H1 (cell line): ENCODE measurements at regions not wholly inside any gene's neighbourhood (a gene's known extent, or its start where the extent isn't known, plus 50 kb on each side); places are given as distances from the start of the nearest gene placed in this dataset.

Source experiments
- CTCF ChIA-PET: fragments of 300-600 bp; sonication (Branson Sonifier 250); formaldehyde crosslinking; loops from one replicate; lab custom pipeline; 2021; ENCODE audit not compliant: partially characterized antibody; lab: Charles Lee
- POLR2A ChIA-PET: fragments of 300-600 bp; sonication (Branson Sonifier 250); formaldehyde crosslinking; loops from one replicate; lab custom pipeline; 2021; ENCODE audit warnings: inconsistent platforms; ENCODE audit not compliant: partially characterized antibody; lab: Charles Lee
- DNase-seq, 2 experiments: peaks; one replicate each; pipeline versions ENCODE4 v3.0.0 to v3.0.0-alpha.2; 2010 to 2022; ENCODE audit warnings: low spot score in 2 of 2, low read depth in 1 of 2, mixed read lengths in 1 of 2
- FAIRE-seq: peaks from 2 replicates; lab custom pipeline; 2011; peaks lifted over from hg19 to GRCh38; lab: Jason Lieb, UNC
- H2AFZ ChIP-seq: 2 replicates; pipeline ENCODE4 v1.8.1; 2012; ENCODE audit warnings: low read length, inconsistent platforms
- H2AK5ac ChIP-seq: 2 replicates; pipeline ENCODE4 v1.6.1; 2013; ENCODE audit warnings: low read depth, low read length
- H2BK120ac ChIP-seq: replicated peaks from 2 replicates; pipeline ENCODE3; 2013; ENCODE audit warnings: low read depth, low read length, inconsistent platforms
- H2BK12ac ChIP-seq: 2 replicates; pipeline ENCODE4 v1.6.1; 2013; ENCODE audit warnings: low read depth, low read length
- H2BK15ac ChIP-seq: 2 replicates; pipeline ENCODE4 v1.6.1; 2013; ENCODE audit warnings: low read length
- H2BK20ac ChIP-seq: 2 replicates; pipeline ENCODE4 v1.6.1; 2013; ENCODE audit warnings: low read length
- H2BK5ac ChIP-seq: 2 replicates; pipeline ENCODE4 v1.6.1; 2013; ENCODE audit warnings: low read depth, low read length
- H3K14ac ChIP-seq: 2 replicates; pipeline ENCODE4 v1.6.1; 2013; ENCODE audit warnings: inconsistent platforms; ENCODE audit not compliant: insufficient read length
- H3K18ac ChIP-seq: 2 replicates; pipeline ENCODE4 v1.6.1; 2013; ENCODE audit warnings: low read length; ENCODE audit errors: extremely low read depth
- H3K23ac ChIP-seq: 2 replicates; pipeline ENCODE4 v1.6.1; 2013; ENCODE audit warnings: inconsistent platforms; ENCODE audit not compliant: insufficient read length
- H3K23me2 ChIP-seq: 2 replicates; pipeline ENCODE4 v1.6.1; 2013; ENCODE audit warnings: low read depth, low read length
- H3K27ac ChIP-seq: 2 replicates; pipeline ENCODE4 v1.6.1; 2011; ENCODE audit warnings: low read depth, low read length, inconsistent platforms
- H3K27me3 ChIP-seq, 4 experiments: replicated peaks in 1 of 4; 1 replicate in 1 of 4; 2 replicates in 3 of 4; pipeline versions ENCODE4 v1.6.1 to v1.8.1; 2011 to 2013; ENCODE audit warnings: low read length in 3 of 4, mild to moderate bottlenecking in 3 of 4, inconsistent platforms in 2 of 4, mixed read lengths in 2 of 4, moderate library complexity in 1 of 4; ENCODE audit not compliant: control insufficient read depth in 3 of 4, insufficient read depth in 3 of 4; ENCODE audit errors: extremely low read depth in 1 of 4
- H3K36me3 ChIP-seq, 4 experiments: 2 replicates each; pipeline versions ENCODE4 v1.6.1 to v1.8.1; 2011 to 2013; ENCODE audit warnings: mild to moderate bottlenecking in 4 of 4, low read length in 3 of 4, moderate library complexity in 2 of 4, control low read depth in 1 of 4, inconsistent platforms in 1 of 4; ENCODE audit not compliant: insufficient read depth in 4 of 4, control insufficient read depth in 2 of 4
- H3K4ac ChIP-seq: replicated peaks from 2 replicates; pipeline ENCODE3; 2013; ENCODE audit warnings: low read length, low read depth, mixed read lengths, inconsistent platforms; ENCODE audit not compliant: insufficient read length
- H3K4me1 ChIP-seq, 4 experiments: replicated peaks in 1 of 4; 1 replicate in 1 of 4; 2 replicates in 3 of 4; pipeline versions ENCODE4 v1.6.1 to v1.8.1; 2011 to 2013; ENCODE audit warnings: low read length in 3 of 4, inconsistent platforms in 2 of 4, mixed read lengths in 1 of 4; ENCODE audit not compliant: insufficient read depth in 4 of 4, control insufficient read depth in 3 of 4
- H3K4me2 ChIP-seq, 2 experiments: 2 replicates each; pipeline versions ENCODE4 v1.6.1 to v1.8.1; 2011 to 2013; ENCODE audit warnings: low read depth in 2 of 2, low read length in 2 of 2, control low read depth in 1 of 2, inconsistent platforms in 1 of 2, mild to moderate bottlenecking in 1 of 2; ENCODE audit not compliant: insufficient read depth in 1 of 2
- H3K4me3 ChIP-seq, 4 experiments: fragments of 200-600, 300-600 bp in 1 of 4; sonication (generic), shearing (Covaris generic), sonication (Bioruptor Twin) in 1 of 4; 2 replicates each; pipeline versions ENCODE4 v1.5.1 to v1.8.1; 2011 to 2016; ENCODE audit warnings: low read length in 4 of 4, low read depth in 3 of 4, control low read depth in 2 of 4, inconsistent platforms in 2 of 4, mild to moderate bottlenecking in 2 of 4, mixed read lengths in 1 of 4, moderate library complexity in 1 of 4; ENCODE audit not compliant: insufficient read depth in 2 of 4; ENCODE audit errors: extremely low read depth in 1 of 4
- H3K56ac ChIP-seq: replicated peaks from 2 replicates; pipeline ENCODE3; 2013; ENCODE audit warnings: low read depth, mild to moderate bottlenecking, mixed read lengths, low read length, inconsistent platforms; ENCODE audit not compliant: insufficient read length
- H3K79me1 ChIP-seq: 2 replicates; pipeline ENCODE4 v1.6.1; 2013; ENCODE audit warnings: low read depth, low read length, control low read depth
- H3K79me2 ChIP-seq, 2 experiments: 2 replicates each; pipeline versions ENCODE4 v1.6.1 to v1.8.1; 2012 to 2013; ENCODE audit warnings: low read length in 2 of 2, mild to moderate bottlenecking in 2 of 2, inconsistent platforms in 1 of 2; ENCODE audit not compliant: insufficient read depth in 2 of 2, control insufficient read depth in 1 of 2
- H3K9ac ChIP-seq, 4 experiments: replicated peaks in 1 of 4; 1 replicate in 1 of 4; 2 replicates in 3 of 4; pipeline versions ENCODE4 v1.6.1 to v1.8.1; 2011 to 2013; ENCODE audit warnings: low read depth in 3 of 4, low read length in 3 of 4, control low read depth in 2 of 4, mild to moderate bottlenecking in 2 of 4, moderate library complexity in 2 of 4, inconsistent platforms in 1 of 4; ENCODE audit errors: extremely low read depth in 1 of 4
- H3K9me3 ChIP-seq, 2 experiments: 2 replicates each; pipeline versions ENCODE4 v1.6.1 to v1.8.1; 2012 to 2013; ENCODE audit warnings: mild to moderate bottlenecking in 2 of 2, moderate library complexity in 2 of 2, control low read depth in 1 of 2, inconsistent platforms in 1 of 2, low read depth in 1 of 2, low read length in 1 of 2, mixed read lengths in 1 of 2; ENCODE audit not compliant: insufficient read depth in 2 of 2
- H4K20me1 ChIP-seq, 2 experiments: replicated peaks in 1 of 2; 2 replicates each; pipeline versions ENCODE3 to v1.8.1; 2011 to 2013; ENCODE audit warnings: inconsistent platforms in 2 of 2, low read length in 2 of 2, mild to moderate bottlenecking in 1 of 2; ENCODE audit not compliant: insufficient read depth in 2 of 2, control insufficient read depth in 1 of 2
- H4K5ac ChIP-seq: 2 replicates; pipeline ENCODE4 v1.6.1; 2013; ENCODE audit warnings: low read length, low read depth, mixed read lengths, inconsistent platforms; ENCODE audit not compliant: insufficient read length
- H4K8ac ChIP-seq: 2 replicates; pipeline ENCODE4 v1.8.0; 2013; ENCODE audit warnings: mild to moderate bottlenecking, moderate library complexity, low read length, inconsistent platforms; ENCODE audit not compliant: insufficient read depth; ENCODE audit errors: extremely low read depth
- H4K91ac ChIP-seq: replicated peaks from 2 replicates; pipeline ENCODE3; 2013; ENCODE audit warnings: low read length, mixed read lengths, inconsistent platforms; ENCODE audit not compliant: insufficient read length
- BACH1 ChIP-seq: IDR thresholded peaks from 2 replicates; pipeline ENCODE4 v1.6.1; 2012; ENCODE audit warnings: low read length, improper control_type of control experiment
- BCL11A ChIP-seq, 2 experiments: IDR thresholded peaks; one replicate each; pipeline ENCODE4 v1.6.1; 2011; ENCODE audit warnings: low read depth in 2 of 2, low read length in 2 of 2, mild to moderate bottlenecking in 2 of 2
- GABPA ChIP-seq: IDR thresholded peaks from 2 replicates; pipeline ENCODE4 v1.6.1; 2011; ENCODE audit warnings: mild to moderate bottlenecking, low read length, moderate library complexity, borderline replicate concordance; ENCODE audit not compliant: insufficient read depth
- HDAC2 ChIP-seq, 2 experiments: fragments of 300-600 bp in 1 of 2; sonication (generic) in 1 of 2; IDR thresholded peaks; 2 replicates each; pipeline ENCODE4 v1.6.1; 2011 to 2012; ENCODE audit warnings: low read depth in 2 of 2, low read length in 2 of 2, mild to moderate bottlenecking in 2 of 2, moderate library complexity in 2 of 2, borderline replicate concordance in 1 of 2, inconsistent platforms in 1 of 2
- KDM1A ChIP-seq: fragments of 200-600, 300-600 bp; sonication (generic); IDR thresholded peaks from 2 replicates; pipeline ENCODE4 v1.7.1; 2016; ENCODE audit warnings: mild to moderate bottlenecking, low read length, borderline replicate concordance
- SIRT6 ChIP-seq: IDR thresholded peaks from one replicate; pipeline ENCODE4 v1.7.1; 2012; ENCODE audit warnings: low read length, inconsistent platforms
- SP1 ChIP-seq: IDR thresholded peaks from 2 replicates; pipeline ENCODE4 v1.6.1; 2011; ENCODE audit warnings: low read depth, low read length
- SRF ChIP-seq: IDR thresholded peaks from 2 replicates; pipeline ENCODE4 v1.6.1; 2011; ENCODE audit warnings: mild to moderate bottlenecking, low read depth, low read length, moderate library complexity
- TEAD4 ChIP-seq: IDR thresholded peaks from 2 replicates; pipeline ENCODE4 v1.6.1; 2012; ENCODE audit warnings: low read depth, low read length, inconsistent platforms, mixed read lengths
- USF2 ChIP-seq: IDR thresholded peaks from 2 replicates; pipeline ENCODE4 v1.6.1; 2011; ENCODE audit warnings: low read length, improper control_type of control experiment
- YY1 ChIP-seq: IDR thresholded peaks from 2 replicates; pipeline ENCODE4 v1.6.1; 2011; ENCODE audit warnings: low read depth, mild to moderate bottlenecking, low read length
- WGBS, 2 experiments: shearing (Covaris generic) in 1 of 2; methylation state at CpG; one replicate each; pipeline versions ENCODE4 v1.1.6 to v1.1.7; 2013 to 2015; ENCODE audit warnings: low lambda C conversion rate in 2 of 2, mixed read lengths in 2 of 2, inconsistent platforms in 1 of 2, low coverage in 1 of 2, missing lambda C conversion rate in 1 of 2; ENCODE audit not compliant: insufficient replicate concordance in 2 of 2, insufficient coverage in 1 of 2, insufficient read length in 1 of 2; ENCODE audit errors: extremely low coverage in 1 of 2, missing lambda C conversion rate in 1 of 2; 5-methylcytosine and 5-hydroxymethylcytosine counted together

- Histone ChIP-seq H2BK5ac (no peak overlapping the region), H3K79me1 (no peaks in the 10 kb centered on the region), H3K79me2 (no peaks in the 10 kb centered on the region), H2AFZ (0 out of 2 replicates have a peak overlapping the region, but pooled peaks have one; percentile 2), H3K4me2 (no peak overlapping the region), H3K4ac (no peak overlapping the region), H4K8ac (no peak overlapping the region), H3K4me3 (no peak overlapping the region), H4K20me1 (no peaks in the 10 kb centered on the region), H3K4me1 (peaks cover 0 to 6% (median under 1%) of the 10 kb centered on the region in 4 experiments; a peak in 1 of 7 replicates), H3K14ac (no peak overlapping the region), H2AK5ac (no peak overlapping the region), H2BK12ac (no peak overlapping the region), H3K9me3 (no peaks in the 10 kb centered on the region), H3K23me2 (no peaks in the 10 kb centered on the region), H3K18ac (no peak overlapping the region), H2BK120ac (no peak overlapping the region), H3K27me3 (no peaks in the 10 kb centered on the region), H3K9ac (no peak overlapping the region; a peak in 1 of 7 replicates), H3K56ac (no peak overlapping the region), H2BK15ac (peak overlapping the region; percentile 20), H4K5ac (no peak overlapping the region), H3K27ac (no peak overlapping the region), H3K23ac (no peak overlapping the region), H2BK20ac (no peak overlapping the region), H4K91ac (no peak overlapping the region), H3K36me3 (no peaks in the 10 kb centered on the region)
- ChIA-PET POLR2A (no interaction called here), CTCF (interaction anchor here (1.0 to 2.1 kb wide), 5 partner anchors 9 to 127 kb away, joined by 3 to 12 read pairs (median 9); no protein-coding TSS in a partner anchor)
- DNase-seq = no peak
- no peak for TF ChIP-seq KDM1A
- no peak for TF ChIP-seq GABPA
- TF ChIP-seq SIRT6 = no peak
- no peak for TF ChIP-seq SRF
- TF ChIP-seq BCL11A (IDR thresholded peaks at IDR 0.05; ENCODE audit: low read depth in 2 of 2, low read length in 2 of 2) = no peak
- no peak for TF ChIP-seq YY1
- TF ChIP-seq TEAD4 = no peak
- TF ChIP-seq BACH1 = no peak
- no peak for TF ChIP-seq HDAC2 (IDR thresholded peaks at IDR 0.05; ENCODE audit: borderline replicate concordance in 1 of 2, low read depth in 2 of 2, low read length in 2 of 2)
- TF ChIP-seq SP1 = no peak
- TF ChIP-seq USF2 = no peak
- FAIRE-seq = no peak
- 78% methylated on average over 7 of the region's 7 CpGs; no CpG with 5 or more reads in 1 of the 2 experiments for WGBS, 2 experiments
Measured at GRCh38 chr4:57270346-57270745, 160.2 kb upstream of the IGFBP7 start.
